A673 (cell line): ENCODE measurements at regions not wholly inside any gene's neighbourhood (a gene's known extent, or its start where the extent isn't known, plus 50 kb on each side); places are given as distances from the start of the nearest gene placed in this dataset.

Experiments
- BruUV-seq: library from RNA; stranded (reverse); fragments of 400-500 nt; replicated peaks from 2 replicates; lab custom pipeline; 2021; lab: Mats Ljungman, UMichigan
- CTCF ChIA-PET: fragments of 300-600 bp; sonication (Branson Sonifier 250); formaldehyde crosslinking; loops from one replicate; lab custom pipeline; 2022; ENCODE audit warnings: antibody characterized with exemption; lab: Charles Lee
- POLR2A ChIA-PET: fragments of 300-600 bp; sonication (Branson Sonifier 250); formaldehyde crosslinking; loops from one replicate; lab custom pipeline; 2022; ENCODE audit warnings: antibody characterized with exemption; ENCODE audit not compliant: low non-redundant PET; lab: Charles Lee
- DNase-seq: peaks from one replicate; pipeline ENCODE4 v3.0.0-alpha.2; 2015; ENCODE audit warnings: low spot score
- H3K27ac ChIP-seq: fragments of 200-600 bp; sonication (generic); 2 replicates; pipeline ENCODE4 v1.5.1; 2016; ENCODE audit warnings: mixed run types, low read depth, mild to moderate bottlenecking, mixed read lengths, antibody characterized with exemption, low read length; ENCODE audit not compliant: poor library complexity, severe bottlenecking
- H3K27me3 ChIP-seq: fragments of 200-600 bp; sonication (generic); replicated peaks from 2 replicates; pipeline ENCODE4 v1.6.1; 2017; ENCODE audit warnings: mixed run types, low read depth, mild to moderate bottlenecking, mixed read lengths, antibody characterized with exemption, low read length; ENCODE audit not compliant: insufficient read depth, poor library complexity
- H3K36me3 ChIP-seq: fragments of 200-600 bp; sonication (generic); 2 replicates; pipeline ENCODE4 v1.6.1; 2016; ENCODE audit warnings: mixed run types, mild to moderate bottlenecking, mixed read lengths, antibody characterized with exemption, low read length; ENCODE audit not compliant: insufficient read depth, poor library complexity, severe bottlenecking
- H3K4me1 ChIP-seq: fragments of 200-600 bp; sonication (generic); 2 replicates; pipeline ENCODE4 v1.6.1; 2017; ENCODE audit warnings: mixed run types, mild to moderate bottlenecking, mixed read lengths, antibody characterized with exemption, low read length; ENCODE audit not compliant: insufficient read depth, poor library complexity, severe bottlenecking
- H3K4me3 ChIP-seq: fragments of 200-600 bp; sonication (generic); 2 replicates; pipeline ENCODE4 v1.5.1; 2016; ENCODE audit warnings: low read depth, mixed run types, mild to moderate bottlenecking, mixed read lengths, low read length; ENCODE audit not compliant: poor library complexity, severe bottlenecking
- H3K9me3 ChIP-seq: fragments of 200-600 bp; sonication (generic); 2 replicates; pipeline ENCODE4 v1.6.1; 2016; ENCODE audit warnings: mixed run types, low read depth, mild to moderate bottlenecking, mixed read lengths, antibody characterized with exemption, low read length; ENCODE audit not compliant: poor library complexity, severe bottlenecking
- CTCF ChIP-seq: fragments of 300-800, 200-600 bp; sonication (generic); conservative IDR thresholded peaks from 2 replicates; pipeline ENCODE4 v1.5.1; 2017; ENCODE audit warnings: low read depth, mild to moderate bottlenecking, antibody characterized with exemption, low read length, moderate library complexity, mixed read lengths
- EZH2 ChIP-seq: fragments of 200-600 bp; sonication (generic); IDR thresholded peaks from 2 replicates; pipeline ENCODE4 v1.6.1; 2017; ENCODE audit warnings: borderline replicate concordance, low read depth, mild to moderate bottlenecking, mixed read lengths, antibody characterized with exemption, low read length; ENCODE audit not compliant: poor library complexity, severe bottlenecking
- intact Hi-C: fragments of 100-400 bp; cut with micrococcal nuclease; formaldehyde crosslinking; loops from one replicate; pipeline ENCODE4 v1.10.0; 2022; ENCODE audit not compliant: unreplicated experiment

- Histone ChIP-seq H3K4me3 (no peak overlapping the region), H3K36me3 (no peaks in the 10 kb centered on the region), H3K9me3 (peaks cover 20% of the 10 kb centered on the region), H3K27ac (no peak overlapping the region), H3K4me1 (no peaks in the 10 kb centered on the region), H3K27me3 (no peaks in the 10 kb centered on the region)
- peak; percentile 16 for DNase-seq
- TF ChIP-seq CTCF (no peak), EZH2 (no peak)
- intact Hi-C loops = no loop called here
- no TSS peak for BruUV-seq
- POLR2A ChIA-PET = no interaction called here
- CTCF ChIA-PET = interaction anchor here (0.6 kb wide), 1 partner anchor 399 kb away, joined by 3 read pairs; no protein-coding TSS in a partner anchor
Measured at GRCh38 chr12:110998165-110998564, 77.8 kb upstream of the MYL2 start.

GRCh38 chr12:110996415-110996814 lies 76.0 kb upstream of the MYL2 start:
- ChIA-PET CTCF (interaction anchor here (0.5 kb wide), 1 partner anchor 278 kb away, joined by 3 read pairs; no protein-coding TSS in a partner anchor), POLR2A (no interaction called here)
- H3K4me1 ChIP-seq = no peaks in the 10 kb centered on the region
- intact Hi-C loops = no loop called here
- no peaks in the 10 kb centered on the region for H3K36me3 ChIP-seq
- no TSS peak for BruUV-seq
- TF ChIP-seq EZH2 (no peak), CTCF (no peak)
- H3K27me3 ChIP-seq = no peaks in the 10 kb centered on the region
- no peak overlapping the region for H3K27ac ChIP-seq
- peaks cover 20% of the 10 kb centered on the region for H3K9me3 ChIP-seq
- no peak overlapping the region for H3K4me3 ChIP-seq
- DNase-seq = no peak

GRCh38 chr12:110995615-110996014 lies 75.2 kb upstream of the MYL2 start:
- no peak overlapping the region for H3K27ac ChIP-seq
- no peak for DNase-seq
- H3K27me3 ChIP-seq = no peaks in the 10 kb centered on the region
- no TSS peak for BruUV-seq
- H3K9me3 ChIP-seq = peaks cover 20% of the 10 kb centered on the region
- intact Hi-C loops = no loop called here
- no peak overlapping the region for H3K4me3 ChIP-seq
- ChIA-PET CTCF (no interaction called here), POLR2A (no interaction called here)
- H3K4me1 ChIP-seq = no peaks in the 10 kb centered on the region
- H3K36me3 ChIP-seq = no peaks in the 10 kb centered on the region
- TF ChIP-seq EZH2 = no peak
- TF ChIP-seq CTCF = no peak
